ENCODE measurements at regions not wholly inside any gene's neighbourhood (a gene's known extent, or its start where the extent isn't known, plus 50 kb on each side); places are given as distances from the start of the nearest gene placed in this dataset.

GRCh38 chr16:9546438-9546786, 455.0 kb downstream of the HAPSTR1 start:
- TF ChIP-seq CTCF (IDR thresholded peaks at IDR 0.05; ENCODE audit: insufficient read depth, low read length) (no peak), POLR2AphosphoS5 (IDR thresholded peaks at IDR 0.05; ENCODE audit: low read depth) (no peak), REST (IDR thresholded peaks at IDR 0.05; ENCODE audit: insufficient replicate concordance, low read depth) (no peak), GABPA (IDR thresholded peaks at IDR 0.05; ENCODE audit: low read depth) (no peak)
